Epithelial cell of esophagus (primary cell): ENCODE measurements at regions not wholly inside any gene's neighbourhood (a gene's known extent, or its start where the extent isn't known, plus 50 kb on each side); places are given as distances from the start of the nearest gene placed in this dataset.
A peak's percentile ranks its signal among the peaks of the same experiment; 100 is the strongest.

Experiments used
- DNase-seq: peaks from one replicate; pipeline ENCODE4 v3.0.0; 2010; ENCODE audit warnings: low read depth
- H3K4me3 ChIP-seq: 2 replicates; pipeline ENCODE4 v1.5.1; 2011; ENCODE audit warnings: mild to moderate bottlenecking, low read length, control low read depth
- CTCF ChIP-seq: IDR thresholded peaks from 2 replicates; pipeline ENCODE4 v1.5.1; 2011; ENCODE audit warnings: low read depth, mild to moderate bottlenecking, low read length, control low read depth, inconsistent platforms; ENCODE audit not compliant: insufficient read depth; ENCODE audit errors: missing control alignments

- H3K4me3 ChIP-seq, result no peak overlapping the region
- TF ChIP-seq CTCF, result no peak
- DNase-seq, result no peak
These were observed 687.9 kb upstream of the RGMB start for GRCh38 chr5:98085593-98085992.

GRCh38 chr5:98095072-98095471 lies 678.4 kb upstream of the RGMB start:
- H3K4me3 ChIP-seq, result no peak overlapping the region
- no peak for DNase-seq
- no peak for TF ChIP-seq CTCF

DNA sequence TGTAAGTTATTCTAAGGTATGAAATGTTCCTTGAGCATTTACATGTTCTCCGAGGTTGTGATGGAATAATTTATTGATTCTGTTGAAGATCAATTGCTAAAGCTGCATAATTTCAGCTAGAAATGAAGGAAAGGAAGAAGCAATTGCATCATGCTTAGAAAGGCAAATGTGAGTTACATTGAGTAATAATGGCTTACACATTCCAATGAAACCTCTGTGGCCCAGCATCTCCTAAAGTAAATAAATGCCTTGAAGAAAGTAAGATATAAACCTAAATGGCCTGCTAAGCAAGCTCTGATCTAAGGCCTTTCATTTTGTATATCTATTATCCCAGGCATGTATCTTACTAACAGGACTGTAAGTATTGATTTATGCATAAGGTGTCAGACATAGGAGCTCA lies 677.3 kb upstream of the RGMB start:
- no peak for TF ChIP-seq CTCF
- peak; percentile 74 for DNase-seq
- H3K4me3 ChIP-seq, result no peak overlapping the region

- peak; percentile 41 for DNase-seq
These were observed 673.9 kb upstream of the RGMB start for GRCh38 chr5:98099448-98100105.

GRCh38 chr5:98101131-98101530 lies 672.3 kb upstream of the RGMB start:
- DNase-seq, result no peak
- no peak overlapping the region for H3K4me3 ChIP-seq
- no peak for TF ChIP-seq CTCF

More at GRCh38 chr5:98099448-98100105, 673.9 kb upstream of the RGMB start:
- TF ChIP-seq CTCF, result no peak
- H3K4me3 ChIP-seq, result no peak overlapping the region

- no peak for TF ChIP-seq CTCF
- DNase-seq, result no peak
- H3K4me3 ChIP-seq, result no peak overlapping the region
These were observed 670.5 kb upstream of the RGMB start for GRCh38 chr5:98102936-98103335.

GRCh38 chr5:98103807-98104206 lies 669.7 kb upstream of the RGMB start:
- H3K4me3 ChIP-seq, result no peak overlapping the region
- no peak for DNase-seq
- TF ChIP-seq CTCF, result no peak
